ENCODE measurements at regions not wholly inside any gene's neighbourhood (a gene's known extent, or its start where the extent isn't known, plus 50 kb on each side); places are given as distances from the start of the nearest gene placed in this dataset.

GRCh38 chr5:118486647-118487225, 501.6 kb downstream of the DTWD2 start:
- Histone ChIP-seq H3K27me3 (ENCODE audit: insufficient read depth, low read depth) (no peaks in the 10 kb centered on the region), H3K4me2 (no peak overlapping the region), H4K20me1 (ENCODE audit: insufficient read depth) (no peaks in the 10 kb centered on the region), H2AFZ (ENCODE audit: low read depth) (no peak overlapping the region), H3K79me2 (ENCODE audit: insufficient read depth, low read depth) (no peaks in the 10 kb centered on the region), H3K9ac (no peak overlapping the region), H3K4me3 (IDR thresholded peaks at IDR 0.05; ENCODE audit: insufficient read depth, low read depth, low read length) (no peak overlapping the region), H3K27ac (no peak overlapping the region), H3K36me3 (ENCODE audit: insufficient read depth) (no peaks in the 10 kb centered on the region), H3K4me1 (ENCODE audit: low read depth, poor library complexity, severe bottlenecking) (no peaks in the 10 kb centered on the region)
- TF ChIP-seq, protein P1, sequence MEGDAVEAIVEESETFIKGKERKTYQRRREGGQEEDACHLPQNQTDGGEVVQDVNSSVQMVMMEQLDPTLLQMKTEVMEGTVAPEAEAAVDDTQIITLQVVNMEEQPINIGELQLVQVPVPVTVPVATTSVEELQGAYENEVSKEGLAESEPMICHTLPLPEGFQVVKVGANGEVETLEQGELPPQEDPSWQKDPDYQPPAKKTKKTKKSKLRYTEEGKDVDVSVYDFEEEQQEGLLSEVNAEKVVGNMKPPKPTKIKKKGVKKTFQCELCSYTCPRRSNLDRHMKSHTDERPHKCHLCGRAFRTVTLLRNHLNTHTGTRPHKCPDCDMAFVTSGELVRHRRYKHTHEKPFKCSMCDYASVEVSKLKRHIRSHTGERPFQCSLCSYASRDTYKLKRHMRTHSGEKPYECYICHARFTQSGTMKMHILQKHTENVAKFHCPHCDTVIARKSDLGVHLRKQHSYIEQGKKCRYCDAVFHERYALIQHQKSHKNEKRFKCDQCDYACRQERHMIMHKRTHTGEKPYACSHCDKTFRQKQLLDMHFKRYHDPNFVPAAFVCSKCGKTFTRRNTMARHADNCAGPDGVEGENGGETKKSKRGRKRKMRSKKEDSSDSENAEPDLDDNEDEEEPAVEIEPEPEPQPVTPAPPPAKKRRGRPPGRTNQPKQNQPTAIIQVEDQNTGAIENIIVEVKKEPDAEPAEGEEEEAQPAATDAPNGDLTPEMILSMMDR (conservative IDR thresholded peaks at IDR 0.05; ENCODE audit: low read depth, low read length): no peak

- TF ChIP-seq, protein P1 (conservative IDR thresholded peaks at IDR 0.05; ENCODE audit: low read depth, low read length): no peak
- Histone ChIP-seq H3K9ac (no peak overlapping the region), H3K4me3 (IDR thresholded peaks at IDR 0.05; ENCODE audit: insufficient read depth, low read depth, low read length) (no peak overlapping the region)
Measured at GRCh38 chr5:118479285-118479684, 509.1 kb downstream of the DTWD2 start.

DNA sequence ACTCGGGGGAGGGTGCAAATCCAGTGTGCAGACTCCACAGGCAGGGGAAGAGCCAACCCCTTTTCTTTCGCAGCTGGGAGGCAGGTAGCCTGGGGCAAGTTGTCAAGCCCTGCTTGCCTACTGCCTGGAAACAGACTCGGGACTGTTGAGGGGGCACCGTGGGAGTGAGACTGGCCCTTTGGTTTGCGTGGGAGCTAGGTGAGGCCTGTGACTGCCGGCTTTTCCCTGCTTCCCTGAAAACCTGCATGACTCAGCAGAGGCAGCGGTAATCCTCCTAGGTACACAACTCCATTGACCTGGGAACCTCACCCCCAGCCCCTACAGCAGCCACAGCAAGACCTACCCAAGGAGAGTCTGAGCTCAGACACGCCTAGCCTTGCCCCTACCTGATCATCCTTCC, 509.5 kb downstream of the DTWD2 start:
- TF ChIP-seq, protein P1 (conservative IDR thresholded peaks at IDR 0.05; ENCODE audit: low read depth, low read length): no peak
- no peak overlapping the region for H3K4me2 ChIP-seq

More at GRCh38 chr5:118479285-118479684, 509.1 kb downstream of the DTWD2 start:
- Histone ChIP-seq H3K4me1 (ENCODE audit: low read depth, poor library complexity, severe bottlenecking) (no peaks in the 10 kb centered on the region), H3K36me3 (ENCODE audit: insufficient read depth) (no peaks in the 10 kb centered on the region), H3K27me3 (ENCODE audit: insufficient read depth, low read depth) (no peaks in the 10 kb centered on the region), H4K20me1 (ENCODE audit: insufficient read depth) (no peaks in the 10 kb centered on the region), H3K4me2 (no peak overlapping the region), H3K79me2 (ENCODE audit: insufficient read depth, low read depth) (no peaks in the 10 kb centered on the region), H2AFZ (ENCODE audit: low read depth) (no peak overlapping the region), H3K27ac (no peak overlapping the region)

GRCh38 chr5:118468085-118468484, 520.3 kb downstream of the DTWD2 start:
- H2AFZ ChIP-seq (ENCODE audit: low read depth): no peak overlapping the region
- TF ChIP-seq, protein P1 (conservative IDR thresholded peaks at IDR 0.05; ENCODE audit: low read depth, low read length): no peak
- H3K4me3 ChIP-seq (IDR thresholded peaks at IDR 0.05; ENCODE audit: insufficient read depth, low read depth, low read length): no peak overlapping the region
- H3K27ac ChIP-seq: no peak overlapping the region
- no peaks in the 10 kb centered on the region for H3K36me3 ChIP-seq (ENCODE audit: insufficient read depth)
- H3K9ac ChIP-seq: no peak overlapping the region
- no peaks in the 10 kb centered on the region for H3K27me3 ChIP-seq (ENCODE audit: insufficient read depth, low read depth)
- no peaks in the 10 kb centered on the region for H3K79me2 ChIP-seq (ENCODE audit: insufficient read depth, low read depth)
- H3K4me1 ChIP-seq (ENCODE audit: low read depth, poor library complexity, severe bottlenecking): no peaks in the 10 kb centered on the region
- H4K20me1 ChIP-seq (ENCODE audit: insufficient read depth): no peaks in the 10 kb centered on the region
- H3K4me2 ChIP-seq: no peak overlapping the region

More for the DNA sequence above, 509.5 kb downstream of the DTWD2 start:
- Histone ChIP-seq H3K9ac (no peak overlapping the region), H3K4me3 (IDR thresholded peaks at IDR 0.05; ENCODE audit: insufficient read depth, low read depth, low read length) (no peak overlapping the region), H3K27ac (no peak overlapping the region), H3K4me1 (ENCODE audit: low read depth, poor library complexity, severe bottlenecking) (no peaks in the 10 kb centered on the region), H3K27me3 (ENCODE audit: insufficient read depth, low read depth) (no peaks in the 10 kb centered on the region), H4K20me1 (ENCODE audit: insufficient read depth) (no peaks in the 10 kb centered on the region), H3K79me2 (ENCODE audit: insufficient read depth, low read depth) (no peaks in the 10 kb centered on the region), H2AFZ (ENCODE audit: low read depth) (no peak overlapping the region), H3K36me3 (ENCODE audit: insufficient read depth) (no peaks in the 10 kb centered on the region)

All from KMS-11 (cell line).